Neural progenitor cell (in vitro differentiated cells): ENCODE measurements at regions not wholly inside any gene's neighbourhood (a gene's known extent, or its start where the extent isn't known, plus 50 kb on each side); places are given as distances from the start of the nearest gene placed in this dataset.

ENCODE experiments used
- EZH2 ChIP-seq: fragments of 200-600 bp; sonication (generic); IDR thresholded peaks from 2 replicates; pipeline ENCODE4 v1.6.1; 2017; ENCODE audit warnings: antibody characterized with exemption, mild to moderate bottlenecking, moderate library complexity
- EZH2phosphoT487 ChIP-seq: fragments of 200-600 bp; sonication (generic); IDR thresholded peaks from 2 replicates; pipeline ENCODE4 v1.6.1; 2017; ENCODE audit warnings: antibody characterized with exemption
- TF ChIP-seq, protein P1 (sequence below): fragments of 200-600 bp; sonication (generic); IDR thresholded peaks from 2 replicates; pipeline ENCODE4 v1.5.1; 2017; ENCODE audit warnings: antibody characterized with exemption, mild to moderate bottlenecking

DNA sequence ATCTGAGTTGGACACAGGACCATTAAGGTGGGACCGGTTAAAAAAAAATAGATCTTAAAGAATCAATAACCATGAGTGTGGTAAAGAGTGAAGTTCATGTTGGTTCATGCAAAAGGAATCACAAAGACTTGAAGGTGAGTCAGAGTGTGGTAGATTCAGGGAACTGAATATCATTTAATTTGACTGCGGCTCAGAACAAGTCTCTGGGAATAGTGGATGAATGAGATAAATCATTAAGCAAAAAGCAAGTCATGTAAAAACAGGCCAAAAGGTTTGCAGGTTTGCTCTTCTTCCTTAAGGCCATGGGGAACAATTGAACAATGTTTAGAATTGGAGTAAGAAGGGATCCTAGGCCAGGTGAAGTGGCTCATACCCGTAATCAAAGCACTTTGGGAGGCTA lies 385.8 kb downstream of the ETV1 start:
- TF ChIP-seq, protein P1, sequence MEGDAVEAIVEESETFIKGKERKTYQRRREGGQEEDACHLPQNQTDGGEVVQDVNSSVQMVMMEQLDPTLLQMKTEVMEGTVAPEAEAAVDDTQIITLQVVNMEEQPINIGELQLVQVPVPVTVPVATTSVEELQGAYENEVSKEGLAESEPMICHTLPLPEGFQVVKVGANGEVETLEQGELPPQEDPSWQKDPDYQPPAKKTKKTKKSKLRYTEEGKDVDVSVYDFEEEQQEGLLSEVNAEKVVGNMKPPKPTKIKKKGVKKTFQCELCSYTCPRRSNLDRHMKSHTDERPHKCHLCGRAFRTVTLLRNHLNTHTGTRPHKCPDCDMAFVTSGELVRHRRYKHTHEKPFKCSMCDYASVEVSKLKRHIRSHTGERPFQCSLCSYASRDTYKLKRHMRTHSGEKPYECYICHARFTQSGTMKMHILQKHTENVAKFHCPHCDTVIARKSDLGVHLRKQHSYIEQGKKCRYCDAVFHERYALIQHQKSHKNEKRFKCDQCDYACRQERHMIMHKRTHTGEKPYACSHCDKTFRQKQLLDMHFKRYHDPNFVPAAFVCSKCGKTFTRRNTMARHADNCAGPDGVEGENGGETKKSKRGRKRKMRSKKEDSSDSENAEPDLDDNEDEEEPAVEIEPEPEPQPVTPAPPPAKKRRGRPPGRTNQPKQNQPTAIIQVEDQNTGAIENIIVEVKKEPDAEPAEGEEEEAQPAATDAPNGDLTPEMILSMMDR, result no peak
- TF ChIP-seq EZH2phosphoT487 (no peak), EZH2 (no peak)
